ENCODE measurements at regions not wholly inside any gene's neighbourhood (a gene's known extent, or its start where the extent isn't known, plus 50 kb on each side); places are given as distances from the start of the nearest gene placed in this dataset.

- DNase-seq (ENCODE audit: low spot score) = no peak
Observed at GRCh38 chr3:177599837-177600236, 402.6 kb upstream of the TBL1XR1 start.

GRCh38 chr3:177600411-177600810 is 403.1 kb upstream of the TBL1XR1 start:
- DNase-seq (ENCODE audit: low spot score) = no peak

- DNase-seq (ENCODE audit: low spot score) = no peak
Observed at GRCh38 chr3:177601152-177601551, 403.9 kb upstream of the TBL1XR1 start.

DNA sequence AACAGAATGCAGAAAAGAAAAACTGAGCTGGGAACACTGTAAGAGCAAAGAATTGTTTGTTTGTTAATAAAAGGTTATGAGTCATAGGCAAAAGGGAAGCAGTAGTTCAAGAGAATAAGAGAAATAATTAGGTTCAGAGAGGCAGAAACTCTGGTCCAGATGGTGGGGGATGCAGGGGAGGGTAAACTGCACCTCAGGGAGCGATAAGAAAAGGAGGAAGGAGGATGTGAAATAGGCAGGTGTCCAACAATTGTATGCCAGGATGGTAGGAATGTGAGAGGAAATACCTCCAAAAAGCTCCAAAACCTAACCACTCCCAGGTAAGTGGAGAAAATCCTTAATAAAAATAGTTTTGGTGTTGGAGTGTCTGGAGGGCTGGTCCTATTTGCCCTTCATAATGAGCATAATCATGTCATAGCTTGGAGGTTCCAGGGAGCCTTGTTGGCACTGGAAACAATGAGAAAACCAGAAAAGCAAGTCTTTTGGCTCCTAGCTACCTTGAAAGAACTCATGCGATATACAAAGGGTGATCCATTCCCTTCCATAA is 405.4 kb upstream of the TBL1XR1 start:
- DNase-seq (ENCODE audit: low spot score) = no peak

DNA sequence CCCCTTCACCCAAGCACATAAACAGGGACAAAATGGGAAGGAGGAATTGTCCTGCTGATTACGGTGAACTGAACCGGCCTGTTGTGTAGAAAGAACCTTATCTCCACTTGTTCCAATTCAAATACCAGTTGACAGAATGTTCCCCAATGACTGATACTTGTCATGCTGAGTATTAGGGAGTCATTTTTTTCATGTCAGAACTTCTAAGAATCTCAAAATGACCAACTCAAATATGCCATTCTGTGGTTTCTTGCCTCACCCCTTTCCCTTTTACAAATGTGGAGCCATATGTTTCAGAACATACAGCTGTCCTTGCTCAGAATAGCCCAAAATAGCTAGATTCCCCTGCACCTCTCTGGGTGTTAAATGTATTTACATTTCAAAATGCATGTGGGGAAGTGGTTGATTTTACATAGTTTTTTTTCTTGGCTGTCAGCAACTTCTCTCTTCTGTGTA is 405.9 kb upstream of the TBL1XR1 start:
- no peak for DNase-seq (ENCODE audit: low spot score)

DNA sequence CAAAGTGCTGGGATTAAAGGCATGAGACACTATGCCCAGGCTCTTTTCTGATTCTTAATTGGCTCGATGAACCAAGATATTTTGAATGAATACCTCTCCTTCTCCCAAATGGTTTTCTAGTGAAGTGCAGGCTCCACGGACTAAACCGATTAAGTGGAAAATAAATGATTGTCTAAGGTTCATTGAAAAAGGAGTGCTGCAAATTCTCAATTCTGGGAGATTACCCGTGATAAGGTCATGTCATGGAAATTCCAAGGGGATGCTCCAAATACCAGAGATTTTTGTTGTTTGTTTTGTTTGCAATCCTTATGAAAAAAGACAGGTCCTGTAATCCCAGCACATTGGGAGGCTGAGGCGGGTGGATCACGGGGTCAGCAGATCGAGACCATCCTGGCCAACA is 406.9 kb upstream of the TBL1XR1 start:
- no peak for DNase-seq (ENCODE audit: low spot score)

DNA sequence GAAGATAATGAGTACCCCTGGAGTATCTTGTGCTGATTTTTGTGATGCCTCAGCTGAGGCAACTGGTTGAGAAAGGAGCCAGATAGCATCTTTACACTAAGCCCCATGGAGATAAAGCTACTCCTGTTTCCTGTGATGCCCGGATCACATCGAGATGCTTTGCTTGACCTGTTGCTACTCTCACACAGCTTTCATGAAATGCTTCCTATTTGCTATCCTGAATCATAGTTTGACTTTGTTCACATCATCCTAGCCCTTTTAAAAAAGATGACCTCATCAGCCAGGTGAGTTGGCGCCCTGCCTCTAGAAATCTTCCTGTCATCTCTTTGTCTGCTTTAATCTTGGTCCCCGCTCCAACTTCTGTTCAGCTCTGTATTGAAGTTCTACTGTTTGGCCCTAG is 409.6 kb upstream of the TBL1XR1 start:
- no peak for DNase-seq (ENCODE audit: low spot score)

DNA sequence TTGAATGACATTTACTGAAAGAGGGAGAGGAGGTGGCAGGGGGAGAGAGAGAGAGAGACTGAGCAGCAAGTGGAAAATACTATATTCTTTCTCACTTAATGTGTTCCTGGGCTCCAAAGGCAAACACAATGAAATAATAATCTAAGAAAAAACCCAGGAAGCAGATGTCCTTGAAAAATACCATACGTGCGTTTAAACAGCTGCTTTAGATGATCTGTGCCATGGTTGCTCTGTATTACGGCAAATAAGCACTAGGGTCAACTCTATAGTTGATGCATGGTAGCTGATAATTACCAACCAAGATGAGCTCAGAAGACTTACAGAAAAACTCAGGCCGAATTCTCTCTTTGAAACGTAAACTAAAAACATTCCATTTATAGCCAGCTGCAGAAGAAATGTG is 410.3 kb upstream of the TBL1XR1 start:
- no peak for DNase-seq (ENCODE audit: low spot score)

- no peak for DNase-seq (ENCODE audit: low spot score)
Observed at GRCh38 chr3:177608443-177608842, 411.2 kb upstream of the TBL1XR1 start.

- no peak for DNase-seq (ENCODE audit: low spot score)
Observed at GRCh38 chr3:177609613-177610012, 412.3 kb upstream of the TBL1XR1 start.

GRCh38 chr3:177610262-177610661 is 413.0 kb upstream of the TBL1XR1 start:
- no peak for DNase-seq (ENCODE audit: low spot score)

- DNase-seq (ENCODE audit: low spot score) = no peak
Observed at GRCh38 chr3:177610686-177611633, 413.7 kb upstream of the TBL1XR1 start.

- no peak for DNase-seq (ENCODE audit: low spot score)
Observed at GRCh38 chr3:177611752-177612334, 414.6 kb upstream of the TBL1XR1 start.

GRCh38 chr3:177613901-177614300 is 416.6 kb upstream of the TBL1XR1 start:
- no peak for DNase-seq (ENCODE audit: low spot score)

DNA sequence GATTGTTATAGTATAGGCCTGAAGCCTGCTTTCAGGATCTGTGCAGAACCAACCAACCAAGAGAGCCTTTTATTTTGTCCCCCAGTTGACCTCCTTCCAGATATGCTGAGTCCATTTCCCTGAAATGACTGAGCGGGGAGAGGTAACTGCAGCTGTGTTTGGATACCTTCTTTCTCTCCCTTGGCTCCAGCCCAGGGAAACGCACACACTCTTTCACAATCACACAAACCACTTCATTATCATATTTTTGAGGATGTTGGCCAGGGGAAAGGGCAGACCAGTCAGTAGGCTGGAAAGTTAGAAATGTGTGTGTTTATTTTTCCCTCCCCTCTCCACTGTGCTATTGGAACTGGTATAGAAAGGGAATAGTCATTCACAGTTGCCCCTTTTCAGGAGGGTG is 417.7 kb upstream of the TBL1XR1 start:
- no peak for DNase-seq (ENCODE audit: low spot score)

GRCh38 chr3:177618873-177619733 is 421.8 kb upstream of the TBL1XR1 start:
- DNase-seq (ENCODE audit: low spot score) = no peak

- DNase-seq (ENCODE audit: low spot score) = no peak
Observed at GRCh38 chr3:177620073-177620472, 422.8 kb upstream of the TBL1XR1 start.

- no peak for DNase-seq (ENCODE audit: low spot score)
Observed at GRCh38 chr3:177622520-177622919, 425.2 kb upstream of the TBL1XR1 start.

GRCh38 chr3:177622982-177623617 is 425.8 kb upstream of the TBL1XR1 start:
- DNase-seq (ENCODE audit: low spot score) = no peak

- DNase-seq (ENCODE audit: low spot score) = no peak
Observed at GRCh38 chr3:177624528-177625495, 427.5 kb upstream of the TBL1XR1 start.

- DNase-seq (ENCODE audit: low spot score) = no peak
Observed at GRCh38 chr3:177626045-177626444, 428.8 kb upstream of the TBL1XR1 start.
